ENCODE measurements at regions not wholly inside any gene's neighbourhood (a gene's known extent, or its start where the extent isn't known, plus 50 kb on each side); places are given as distances from the start of the nearest gene placed in this dataset.

DNA sequence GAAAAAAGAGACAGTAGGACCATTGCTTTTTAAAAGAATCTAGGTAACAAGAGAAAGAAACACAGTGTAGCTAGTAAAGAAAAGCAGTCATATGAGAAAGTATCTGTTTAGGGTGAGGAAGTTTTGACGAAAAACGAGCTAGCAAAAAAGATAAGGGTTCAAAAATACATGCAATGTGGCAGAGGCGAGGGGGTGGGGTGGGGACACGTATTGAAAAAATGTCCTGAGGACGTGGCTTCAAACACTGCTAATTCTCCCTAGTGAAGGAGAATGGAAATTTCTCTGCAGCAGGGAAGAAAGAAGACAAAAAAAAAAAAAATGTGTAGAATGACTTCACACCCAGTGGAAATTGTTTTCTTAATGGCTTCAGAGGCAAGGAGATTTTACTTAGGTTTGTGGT, 856.4 kb upstream of the INTU start:
- TF ChIP-seq CHD2 (IDR thresholded peaks at IDR 0.05; ENCODE audit: borderline replicate concordance, low read depth, low read length) (no peak), NFYB (IDR thresholded peaks at IDR 0.05; ENCODE audit: insufficient read depth, low read depth, low read length) (no peak), BMI1 (IDR thresholded peaks at IDR 0.05; ENCODE audit: borderline replicate concordance) (no peak), POU2F2 (IDR thresholded peaks at IDR 0.05; ENCODE audit: borderline replicate concordance, low read depth, low read length) (no peak), SUPT20H (IDR thresholded peaks at IDR 0.05; ENCODE audit: borderline replicate concordance, control insufficient read depth, low read depth, low read length) (no peak)
- TF ChIP-seq, protein P1, sequence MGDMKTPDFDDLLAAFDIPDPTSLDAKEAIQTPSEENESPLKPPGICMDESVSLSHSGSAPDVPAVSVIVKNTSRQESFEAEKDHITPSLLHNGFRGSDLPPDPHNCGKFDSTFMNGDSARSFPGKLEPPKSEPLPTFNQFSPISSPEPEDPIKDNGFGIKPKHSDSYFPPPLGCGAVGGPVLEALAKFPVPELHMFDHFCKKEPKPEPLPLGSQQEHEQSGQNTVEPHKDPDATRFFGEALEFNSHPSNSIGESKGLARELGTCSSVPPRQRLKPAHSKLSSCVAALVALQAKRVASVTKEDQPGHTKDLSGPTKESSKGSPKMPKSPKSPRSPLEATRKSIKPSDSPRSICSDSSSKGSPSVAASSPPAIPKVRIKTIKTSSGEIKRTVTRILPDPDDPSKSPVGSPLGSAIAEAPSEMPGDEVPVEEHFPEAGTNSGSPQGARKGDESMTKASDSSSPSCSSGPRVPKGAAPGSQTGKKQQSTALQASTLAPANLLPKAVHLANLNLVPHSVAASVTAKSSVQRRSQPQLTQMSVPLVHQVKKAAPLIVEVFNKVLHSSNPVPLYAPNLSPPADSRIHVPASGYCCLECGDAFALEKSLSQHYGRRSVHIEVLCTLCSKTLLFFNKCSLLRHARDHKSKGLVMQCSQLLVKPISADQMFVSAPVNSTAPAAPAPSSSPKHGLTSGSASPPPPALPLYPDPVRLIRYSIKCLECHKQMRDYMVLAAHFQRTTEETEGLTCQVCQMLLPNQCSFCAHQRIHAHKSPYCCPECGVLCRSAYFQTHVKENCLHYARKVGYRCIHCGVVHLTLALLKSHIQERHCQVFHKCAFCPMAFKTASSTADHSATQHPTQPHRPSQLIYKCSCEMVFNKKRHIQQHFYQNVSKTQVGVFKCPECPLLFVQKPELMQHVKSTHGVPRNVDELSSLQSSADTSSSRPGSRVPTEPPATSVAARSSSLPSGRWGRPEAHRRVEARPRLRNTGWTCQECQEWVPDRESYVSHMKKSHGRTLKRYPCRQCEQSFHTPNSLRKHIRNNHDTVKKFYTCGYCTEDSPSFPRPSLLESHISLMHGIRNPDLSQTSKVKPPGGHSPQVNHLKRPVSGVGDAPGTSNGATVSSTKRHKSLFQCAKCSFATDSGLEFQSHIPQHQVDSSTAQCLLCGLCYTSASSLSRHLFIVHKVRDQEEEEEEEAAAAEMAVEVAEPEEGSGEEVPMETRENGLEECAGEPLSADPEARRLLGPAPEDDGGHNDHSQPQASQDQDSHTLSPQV (IDR thresholded peaks at IDR 0.05) = no peak
- TF ChIP-seq, protein P2, sequence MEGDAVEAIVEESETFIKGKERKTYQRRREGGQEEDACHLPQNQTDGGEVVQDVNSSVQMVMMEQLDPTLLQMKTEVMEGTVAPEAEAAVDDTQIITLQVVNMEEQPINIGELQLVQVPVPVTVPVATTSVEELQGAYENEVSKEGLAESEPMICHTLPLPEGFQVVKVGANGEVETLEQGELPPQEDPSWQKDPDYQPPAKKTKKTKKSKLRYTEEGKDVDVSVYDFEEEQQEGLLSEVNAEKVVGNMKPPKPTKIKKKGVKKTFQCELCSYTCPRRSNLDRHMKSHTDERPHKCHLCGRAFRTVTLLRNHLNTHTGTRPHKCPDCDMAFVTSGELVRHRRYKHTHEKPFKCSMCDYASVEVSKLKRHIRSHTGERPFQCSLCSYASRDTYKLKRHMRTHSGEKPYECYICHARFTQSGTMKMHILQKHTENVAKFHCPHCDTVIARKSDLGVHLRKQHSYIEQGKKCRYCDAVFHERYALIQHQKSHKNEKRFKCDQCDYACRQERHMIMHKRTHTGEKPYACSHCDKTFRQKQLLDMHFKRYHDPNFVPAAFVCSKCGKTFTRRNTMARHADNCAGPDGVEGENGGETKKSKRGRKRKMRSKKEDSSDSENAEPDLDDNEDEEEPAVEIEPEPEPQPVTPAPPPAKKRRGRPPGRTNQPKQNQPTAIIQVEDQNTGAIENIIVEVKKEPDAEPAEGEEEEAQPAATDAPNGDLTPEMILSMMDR (IDR thresholded peaks at IDR 0.05 in 2 of 3, conservative IDR thresholded peaks at IDR 0.05 in 1 of 3; ENCODE audit: control insufficient read depth in 2 of 3, extremely low read depth in 1 of 3, insufficient read depth in 1 of 3, low read depth in 3 of 3, low read length in 3 of 3) = no peak
- TF ChIP-seq, protein P3, sequence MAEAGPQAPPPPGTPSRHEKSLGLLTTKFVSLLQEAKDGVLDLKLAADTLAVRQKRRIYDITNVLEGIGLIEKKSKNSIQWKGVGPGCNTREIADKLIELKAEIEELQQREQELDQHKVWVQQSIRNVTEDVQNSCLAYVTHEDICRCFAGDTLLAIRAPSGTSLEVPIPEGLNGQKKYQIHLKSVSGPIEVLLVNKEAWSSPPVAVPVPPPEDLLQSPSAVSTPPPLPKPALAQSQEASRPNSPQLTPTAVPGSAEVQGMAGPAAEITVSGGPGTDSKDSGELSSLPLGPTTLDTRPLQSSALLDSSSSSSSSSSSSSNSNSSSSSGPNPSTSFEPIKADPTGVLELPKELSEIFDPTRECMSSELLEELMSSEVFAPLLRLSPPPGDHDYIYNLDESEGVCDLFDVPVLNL (IDR thresholded peaks at IDR 0.05; ENCODE audit: low read depth, low read length) = no peak
- TF ChIP-seq, protein P4, sequence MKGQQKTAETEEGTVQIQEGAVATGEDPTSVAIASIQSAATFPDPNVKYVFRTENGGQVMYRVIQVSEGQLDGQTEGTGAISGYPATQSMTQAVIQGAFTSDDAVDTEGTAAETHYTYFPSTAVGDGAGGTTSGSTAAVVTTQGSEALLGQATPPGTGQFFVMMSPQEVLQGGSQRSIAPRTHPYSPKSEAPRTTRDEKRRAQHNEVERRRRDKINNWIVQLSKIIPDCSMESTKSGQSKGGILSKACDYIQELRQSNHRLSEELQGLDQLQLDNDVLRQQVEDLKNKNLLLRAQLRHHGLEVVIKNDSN (IDR thresholded peaks at IDR 0.05; ENCODE audit: borderline replicate concordance, extremely low read length, insufficient read depth, low read depth, low read length) = no peak
- TF ChIP-seq, protein P5, sequence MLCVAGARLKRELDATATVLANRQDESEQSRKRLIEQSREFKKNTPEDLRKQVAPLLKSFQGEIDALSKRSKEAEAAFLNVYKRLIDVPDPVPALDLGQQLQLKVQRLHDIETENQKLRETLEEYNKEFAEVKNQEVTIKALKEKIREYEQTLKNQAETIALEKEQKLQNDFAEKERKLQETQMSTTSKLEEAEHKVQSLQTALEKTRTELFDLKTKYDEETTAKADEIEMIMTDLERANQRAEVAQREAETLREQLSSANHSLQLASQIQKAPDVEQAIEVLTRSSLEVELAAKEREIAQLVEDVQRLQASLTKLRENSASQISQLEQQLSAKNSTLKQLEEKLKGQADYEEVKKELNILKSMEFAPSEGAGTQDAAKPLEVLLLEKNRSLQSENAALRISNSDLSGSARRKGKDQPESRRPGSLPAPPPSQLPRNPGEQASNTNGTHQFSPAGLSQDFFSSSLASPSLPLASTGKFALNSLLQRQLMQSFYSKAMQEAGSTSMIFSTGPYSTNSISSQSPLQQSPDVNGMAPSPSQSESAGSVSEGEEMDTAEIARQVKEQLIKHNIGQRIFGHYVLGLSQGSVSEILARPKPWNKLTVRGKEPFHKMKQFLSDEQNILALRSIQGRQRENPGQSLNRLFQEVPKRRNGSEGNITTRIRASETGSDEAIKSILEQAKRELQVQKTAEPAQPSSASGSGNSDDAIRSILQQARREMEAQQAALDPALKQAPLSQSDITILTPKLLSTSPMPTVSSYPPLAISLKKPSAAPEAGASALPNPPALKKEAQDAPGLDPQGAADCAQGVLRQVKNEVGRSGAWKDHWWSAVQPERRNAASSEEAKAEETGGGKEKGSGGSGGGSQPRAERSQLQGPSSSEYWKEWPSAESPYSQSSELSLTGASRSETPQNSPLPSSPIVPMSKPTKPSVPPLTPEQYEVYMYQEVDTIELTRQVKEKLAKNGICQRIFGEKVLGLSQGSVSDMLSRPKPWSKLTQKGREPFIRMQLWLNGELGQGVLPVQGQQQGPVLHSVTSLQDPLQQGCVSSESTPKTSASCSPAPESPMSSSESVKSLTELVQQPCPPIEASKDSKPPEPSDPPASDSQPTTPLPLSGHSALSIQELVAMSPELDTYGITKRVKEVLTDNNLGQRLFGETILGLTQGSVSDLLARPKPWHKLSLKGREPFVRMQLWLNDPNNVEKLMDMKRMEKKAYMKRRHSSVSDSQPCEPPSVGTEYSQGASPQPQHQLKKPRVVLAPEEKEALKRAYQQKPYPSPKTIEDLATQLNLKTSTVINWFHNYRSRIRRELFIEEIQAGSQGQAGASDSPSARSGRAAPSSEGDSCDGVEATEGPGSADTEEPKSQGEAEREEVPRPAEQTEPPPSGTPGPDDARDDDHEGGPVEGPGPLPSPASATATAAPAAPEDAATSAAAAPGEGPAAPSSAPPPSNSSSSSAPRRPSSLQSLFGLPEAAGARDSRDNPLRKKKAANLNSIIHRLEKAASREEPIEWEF (IDR thresholded peaks at IDR 0.05; ENCODE audit: insufficient replicate concordance, low read depth, low read length) = no peak
- TF ChIP-seq, protein P6, sequence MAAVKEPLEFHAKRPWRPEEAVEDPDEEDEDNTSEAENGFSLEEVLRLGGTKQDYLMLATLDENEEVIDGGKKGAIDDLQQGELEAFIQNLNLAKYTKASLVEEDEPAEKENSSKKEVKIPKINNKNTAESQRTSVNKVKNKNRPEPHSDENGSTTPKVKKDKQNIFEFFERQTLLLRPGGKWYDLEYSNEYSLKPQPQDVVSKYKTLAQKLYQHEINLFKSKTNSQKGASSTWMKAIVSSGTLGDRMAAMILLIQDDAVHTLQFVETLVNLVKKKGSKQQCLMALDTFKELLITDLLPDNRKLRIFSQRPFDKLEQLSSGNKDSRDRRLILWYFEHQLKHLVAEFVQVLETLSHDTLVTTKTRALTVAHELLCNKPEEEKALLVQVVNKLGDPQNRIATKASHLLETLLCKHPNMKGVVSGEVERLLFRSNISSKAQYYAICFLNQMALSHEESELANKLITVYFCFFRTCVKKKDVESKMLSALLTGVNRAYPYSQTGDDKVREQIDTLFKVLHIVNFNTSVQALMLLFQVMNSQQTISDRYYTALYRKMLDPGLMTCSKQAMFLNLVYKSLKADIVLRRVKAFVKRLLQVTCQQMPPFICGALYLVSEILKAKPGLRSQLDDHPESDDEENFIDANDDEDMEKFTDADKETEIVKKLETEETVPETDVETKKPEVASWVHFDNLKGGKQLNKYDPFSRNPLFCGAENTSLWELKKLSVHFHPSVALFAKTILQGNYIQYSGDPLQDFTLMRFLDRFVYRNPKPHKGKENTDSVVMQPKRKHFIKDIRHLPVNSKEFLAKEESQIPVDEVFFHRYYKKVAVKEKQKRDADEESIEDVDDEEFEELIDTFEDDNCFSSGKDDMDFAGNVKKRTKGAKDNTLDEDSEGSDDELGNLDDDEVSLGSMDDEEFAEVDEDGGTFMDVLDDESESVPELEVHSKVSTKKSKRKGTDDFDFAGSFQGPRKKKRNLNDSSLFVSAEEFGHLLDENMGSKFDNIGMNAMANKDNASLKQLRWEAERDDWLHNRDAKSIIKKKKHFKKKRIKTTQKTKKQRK (IDR thresholded peaks at IDR 0.05; ENCODE audit: low read depth, low read length) = no peak
